Upper lobe of right lung (tissue), 1 donor: ENCODE measurements at regions not wholly inside any gene's neighbourhood (a gene's known extent, or its start where the extent isn't known, plus 50 kb on each side); places are given as distances from the start of the nearest gene placed in this dataset.

Experiments used
- ATAC-seq: fragments of 200-7000 bp; cut with Tn5 transposase; one replicate; pipeline ENCODE4 v1.9.1; 2020; ENCODE audit warnings: mild to moderate bottlenecking, moderate library complexity
- DNase-seq: peaks from one replicate; pipeline ENCODE4 v3.0.0-alpha.2; 2020
- H3K27ac ChIP-seq: fragments of 200-600 bp; one replicate; pipeline ENCODE4 v1.8.0; 2022
- H3K27me3 ChIP-seq: fragments of 200-600 bp; one replicate; pipeline ENCODE4 v1.8.0; 2022; ENCODE audit warnings: mild to moderate bottlenecking
- H3K36me3 ChIP-seq: fragments of 200-600 bp; one replicate; pipeline ENCODE4 v1.8.0; 2022
- H3K4me1 ChIP-seq: fragments of 200-600 bp; one replicate; pipeline ENCODE4 v1.8.0; 2022
- H3K4me3 ChIP-seq: fragments of 200-600 bp; one replicate; pipeline ENCODE4 v1.8.0; 2022; ENCODE audit warnings: mild to moderate bottlenecking
- H3K9me3 ChIP-seq: fragments of 200-600 bp; one replicate; pipeline ENCODE4 v1.8.0; 2022
- intact Hi-C: fragments of 100-400 bp; cut with DNase I; formaldehyde crosslinking; loops from one replicate; pipeline ENCODE4 v1.11.0; 2022
- TF ChIP-seq, protein P1 (sequence below): fragments of 200-600 bp; IDR thresholded peaks from one replicate; pipeline ENCODE4 v1.8.0; 2022; ENCODE audit warnings: antibody characterized with exemption
- donor health status: DM: no; HTN: yes; CAD: no; lungs with severe emphysema.

GRCh38 chr4:187424636-187425035 lies 570.9 kb upstream of the ZFP42 start:
- Histone ChIP-seq H3K27me3 (no peaks in the 10 kb centered on the region), H3K36me3 (no peaks in the 10 kb centered on the region), H3K4me3 (no peak overlapping the region), H3K9me3 (no peaks in the 10 kb centered on the region), H3K27ac (no peak overlapping the region), H3K4me1 (no peaks in the 10 kb centered on the region)
- intact Hi-C loops, result no loop called here
- ATAC-seq (no peak), DNase-seq (no peak)
- TF ChIP-seq, protein P1, sequence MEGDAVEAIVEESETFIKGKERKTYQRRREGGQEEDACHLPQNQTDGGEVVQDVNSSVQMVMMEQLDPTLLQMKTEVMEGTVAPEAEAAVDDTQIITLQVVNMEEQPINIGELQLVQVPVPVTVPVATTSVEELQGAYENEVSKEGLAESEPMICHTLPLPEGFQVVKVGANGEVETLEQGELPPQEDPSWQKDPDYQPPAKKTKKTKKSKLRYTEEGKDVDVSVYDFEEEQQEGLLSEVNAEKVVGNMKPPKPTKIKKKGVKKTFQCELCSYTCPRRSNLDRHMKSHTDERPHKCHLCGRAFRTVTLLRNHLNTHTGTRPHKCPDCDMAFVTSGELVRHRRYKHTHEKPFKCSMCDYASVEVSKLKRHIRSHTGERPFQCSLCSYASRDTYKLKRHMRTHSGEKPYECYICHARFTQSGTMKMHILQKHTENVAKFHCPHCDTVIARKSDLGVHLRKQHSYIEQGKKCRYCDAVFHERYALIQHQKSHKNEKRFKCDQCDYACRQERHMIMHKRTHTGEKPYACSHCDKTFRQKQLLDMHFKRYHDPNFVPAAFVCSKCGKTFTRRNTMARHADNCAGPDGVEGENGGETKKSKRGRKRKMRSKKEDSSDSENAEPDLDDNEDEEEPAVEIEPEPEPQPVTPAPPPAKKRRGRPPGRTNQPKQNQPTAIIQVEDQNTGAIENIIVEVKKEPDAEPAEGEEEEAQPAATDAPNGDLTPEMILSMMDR, result no peak

DNA sequence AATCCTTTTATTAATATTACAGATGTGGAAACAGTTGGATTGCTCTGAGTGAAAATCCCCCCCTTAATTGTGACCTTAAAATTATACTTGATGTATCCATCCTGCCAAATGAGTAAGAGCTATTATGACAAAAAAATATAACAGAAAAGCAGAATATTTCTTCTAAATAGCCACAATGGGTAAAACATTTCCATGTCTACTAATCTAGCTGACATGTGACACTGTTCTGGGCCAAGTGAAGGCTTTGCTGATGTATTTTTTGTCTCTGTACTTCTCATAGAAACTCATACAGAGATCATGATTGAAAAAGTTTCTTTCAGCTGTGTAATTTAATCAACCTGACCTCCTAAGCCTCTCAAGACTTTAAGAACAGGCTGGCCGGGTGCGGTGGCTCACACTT lies 569.1 kb upstream of the ZFP42 start:
- Histone ChIP-seq H3K4me1 (no peaks in the 10 kb centered on the region), H3K27ac (no peak overlapping the region), H3K27me3 (no peaks in the 10 kb centered on the region), H3K36me3 (no peaks in the 10 kb centered on the region), H3K4me3 (no peak overlapping the region), H3K9me3 (no peaks in the 10 kb centered on the region)
- DNase-seq (no peak), ATAC-seq (no peak)
- intact Hi-C loops, result no loop called here
- TF ChIP-seq, protein P1, result no peak

DNA sequence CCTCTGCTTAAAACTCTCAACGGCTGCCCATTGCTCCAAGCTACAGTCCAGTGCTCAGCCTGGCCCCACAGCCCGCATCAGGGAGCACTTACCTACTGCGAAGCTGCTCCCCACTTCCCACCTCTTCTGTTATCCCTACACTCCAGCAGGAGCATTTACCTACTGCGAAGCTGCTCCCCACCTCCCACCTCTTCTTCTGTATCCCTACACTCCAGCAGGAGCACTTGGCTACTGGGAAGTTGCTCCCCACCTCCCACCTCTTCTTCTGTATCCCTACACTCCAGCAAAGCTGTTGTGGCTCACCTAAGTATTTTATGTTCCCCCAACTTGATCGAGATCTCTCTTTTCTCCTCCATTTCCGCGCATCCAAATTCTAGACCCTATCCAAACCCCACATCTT lies 563.3 kb upstream of the ZFP42 start:
- H3K36me3 ChIP-seq, result no peaks in the 10 kb centered on the region
- no peaks in the 10 kb centered on the region for H3K27me3 ChIP-seq
- no peaks in the 10 kb centered on the region for H3K4me1 ChIP-seq
- DNase-seq, result no peak
- peak; percentile 51 for ATAC-seq
- no peaks in the 10 kb centered on the region for H3K9me3 ChIP-seq
- intact Hi-C loops, result no loop called here
- no peak overlapping the region for H3K4me3 ChIP-seq
- no peak overlapping the region for H3K27ac ChIP-seq
- TF ChIP-seq, protein P1, result no peak

GRCh38 chr4:187433141-187433540 lies 562.4 kb upstream of the ZFP42 start:
- Histone ChIP-seq H3K27me3 (no peaks in the 10 kb centered on the region), H3K36me3 (no peaks in the 10 kb centered on the region), H3K4me1 (no peaks in the 10 kb centered on the region), H3K9me3 (no peaks in the 10 kb centered on the region), H3K4me3 (no peak overlapping the region), H3K27ac (no peak overlapping the region)
- ATAC-seq (no peak), DNase-seq (no peak)
- intact Hi-C loops, result no loop called here
- TF ChIP-seq, protein P1, result no peak

DNA sequence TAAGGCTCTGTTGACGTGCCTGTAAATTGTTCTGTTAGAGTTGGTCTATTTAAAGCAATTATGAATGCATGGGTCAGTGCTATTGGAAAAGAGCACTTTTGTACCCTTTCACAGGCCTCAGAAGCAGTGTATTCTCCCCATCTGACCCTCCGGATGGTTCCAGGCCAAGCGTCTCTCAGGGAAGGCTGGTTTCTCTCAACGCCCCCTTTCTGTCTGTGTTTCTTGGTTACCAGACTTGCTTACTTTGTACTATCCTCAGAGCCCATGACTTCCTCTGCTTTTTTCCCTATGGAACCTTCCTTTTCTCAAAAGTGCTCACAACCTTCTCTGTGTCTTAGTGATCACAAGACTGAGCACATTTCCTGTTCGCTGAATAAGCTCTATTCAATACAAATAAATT lies 559.3 kb upstream of the ZFP42 start:
- no peaks in the 10 kb centered on the region for H3K27me3 ChIP-seq
- ATAC-seq (no peak), DNase-seq (no peak)
- H3K4me3 ChIP-seq, result no peak overlapping the region
- no peaks in the 10 kb centered on the region for H3K4me1 ChIP-seq
- intact Hi-C loops, result no loop called here
- no peaks in the 10 kb centered on the region for H3K9me3 ChIP-seq
- no peak overlapping the region for H3K27ac ChIP-seq
- TF ChIP-seq, protein P1, result no peak
- H3K36me3 ChIP-seq, result no peaks in the 10 kb centered on the region

DNA sequence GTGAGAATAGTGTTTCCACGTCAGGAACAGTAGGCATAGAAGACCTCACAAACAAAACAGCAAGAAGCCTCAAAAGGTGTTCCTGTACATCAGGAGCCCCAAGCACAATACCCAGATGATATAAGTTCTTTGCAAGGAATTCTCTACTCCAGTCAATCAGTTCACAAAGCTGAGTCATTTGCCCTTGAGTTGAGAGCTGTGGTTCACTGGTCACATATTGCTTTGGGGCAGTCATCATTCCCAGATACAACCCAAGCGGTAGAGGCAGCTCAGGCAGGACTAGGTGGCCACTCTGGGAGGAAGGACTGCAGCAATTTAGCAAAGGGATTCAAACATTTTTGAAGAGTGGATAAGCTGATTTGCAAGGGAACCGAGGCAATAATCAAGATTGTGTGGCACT lies 551.5 kb upstream of the ZFP42 start:
- Histone ChIP-seq H3K36me3 (no peaks in the 10 kb centered on the region), H3K9me3 (no peaks in the 10 kb centered on the region), H3K4me3 (no peak overlapping the region), H3K27me3 (no peaks in the 10 kb centered on the region), H3K27ac (no peak overlapping the region), H3K4me1 (no peaks in the 10 kb centered on the region)
- ATAC-seq, result no peak
- intact Hi-C loops, result no loop called here
- TF ChIP-seq, protein P1, result no peak
- no peak for DNase-seq
